ENCODE measurements at regions not wholly inside any gene's neighbourhood (a gene's known extent, or its start where the extent isn't known, plus 50 kb on each side); places are given as distances from the start of the nearest gene placed in this dataset.

- no peak for DNase-seq (ENCODE audit: low spot score)
Observed at GRCh38 chr16:5478036-5478435, 380.4 kb upstream of the EEF2KMT start.

- no peak for DNase-seq (ENCODE audit: low spot score)
Observed at GRCh38 chr16:5477251-5477650, 379.7 kb upstream of the EEF2KMT start.

GRCh38 chr16:5472552-5472951, 375.0 kb upstream of the EEF2KMT start:
- no peak for DNase-seq (ENCODE audit: low spot score)

DNA sequence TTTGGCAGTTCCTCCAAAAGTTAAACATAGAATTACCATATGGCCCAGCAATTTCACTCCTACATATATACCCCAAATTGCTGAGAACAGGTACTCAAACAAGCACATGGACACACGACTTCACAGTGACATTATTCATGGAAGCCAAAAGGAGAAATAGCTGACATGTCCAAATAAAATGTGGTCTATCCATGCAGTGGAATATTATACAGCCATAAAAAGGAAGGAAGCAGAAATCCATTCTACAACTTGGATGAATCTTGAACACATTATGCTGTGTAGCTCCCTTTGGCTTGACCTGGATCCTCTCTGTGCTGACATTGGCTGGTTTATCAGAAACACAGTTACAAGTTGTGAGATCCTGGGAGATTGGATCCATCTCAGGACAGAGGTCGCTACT, 370.9 kb upstream of the EEF2KMT start:
- DNase-seq (ENCODE audit: low spot score): no peak

DNA sequence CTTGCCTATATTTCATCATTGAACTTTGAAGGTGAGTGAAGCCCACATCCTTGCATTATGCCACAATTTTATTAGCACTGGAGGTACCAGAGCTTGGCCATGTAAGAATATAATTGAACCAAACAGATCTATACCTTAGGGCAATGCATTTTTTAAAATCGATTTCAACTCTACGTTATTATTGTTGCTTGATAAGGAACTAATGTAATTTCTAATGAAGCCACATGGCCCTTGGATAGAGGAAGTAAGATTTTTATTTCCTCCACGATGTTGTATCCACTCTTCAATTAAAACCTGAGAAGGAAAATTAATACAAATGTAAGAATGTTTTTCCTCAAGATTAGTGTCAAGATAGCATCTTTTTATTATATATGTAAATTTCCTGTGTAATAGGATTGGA, 370.0 kb upstream of the EEF2KMT start:
- DNase-seq (ENCODE audit: low spot score): no peak

DNA sequence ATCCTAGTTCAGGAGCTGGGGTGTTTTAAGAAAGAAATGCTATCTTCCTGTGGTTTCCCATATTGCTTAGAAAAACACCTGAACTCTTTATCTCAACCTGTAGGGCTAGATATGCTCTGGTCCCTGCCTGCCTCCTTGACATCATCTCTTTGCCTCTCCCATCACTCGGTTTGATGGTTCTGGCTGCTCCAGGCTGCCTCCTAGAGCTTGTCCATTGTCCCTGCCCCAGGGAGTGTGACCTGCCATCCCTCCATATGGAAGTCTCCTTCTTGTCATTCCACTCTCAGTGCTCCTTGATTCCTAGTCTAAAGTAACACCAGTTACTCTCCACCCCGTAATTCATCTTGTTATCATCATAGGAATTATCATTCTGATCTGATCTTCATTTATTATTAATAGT, 369.0 kb upstream of the EEF2KMT start:
- DNase-seq (ENCODE audit: low spot score): no peak

DNA sequence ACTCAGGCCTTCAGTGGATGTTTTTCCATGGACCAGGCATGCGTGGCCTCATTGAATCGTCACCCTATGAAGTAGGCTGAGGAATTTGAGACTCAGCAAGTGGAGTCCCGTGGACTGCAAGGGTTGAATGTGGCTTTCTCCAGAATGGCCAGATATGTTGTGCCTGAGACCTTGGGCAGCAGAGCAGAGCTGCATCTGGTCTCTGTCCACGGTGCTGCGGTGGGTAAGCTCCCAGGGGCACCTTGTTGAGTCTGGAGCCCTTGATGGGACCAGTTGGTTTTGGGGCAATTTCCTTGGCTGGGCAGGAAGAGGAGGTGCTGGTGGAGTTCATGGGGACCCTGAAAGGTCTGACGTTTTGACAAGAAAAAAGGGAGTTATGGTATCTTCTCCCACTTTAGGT, 368.1 kb upstream of the EEF2KMT start:
- DNase-seq (ENCODE audit: low spot score): no peak

GRCh38 chr16:5463820-5464219, 366.2 kb upstream of the EEF2KMT start:
- DNase-seq (ENCODE audit: low spot score): no peak

GRCh38 chr16:5461574-5461973, 364.0 kb upstream of the EEF2KMT start:
- no peak for DNase-seq (ENCODE audit: low spot score)

DNA sequence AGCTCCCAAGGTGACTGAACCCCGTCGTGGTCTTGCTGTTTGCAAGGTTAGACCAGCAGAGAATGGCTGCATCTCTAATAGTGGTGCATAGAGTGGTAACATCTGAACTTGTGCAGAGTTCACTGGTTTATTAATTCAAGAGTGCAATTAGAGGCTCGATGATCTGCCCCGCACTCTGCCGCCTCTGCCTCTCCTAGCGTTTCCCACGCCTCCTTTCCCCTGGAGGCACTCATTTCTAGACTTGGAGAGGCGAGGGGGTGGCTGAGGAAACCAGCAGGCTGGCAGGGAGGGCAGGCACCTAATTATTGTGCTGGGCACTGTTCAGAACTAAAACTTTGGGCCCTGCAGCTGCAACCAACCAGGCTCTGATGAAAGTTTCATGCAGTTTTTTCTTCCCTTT, 363.5 kb upstream of the EEF2KMT start:
- no peak for DNase-seq (ENCODE audit: low spot score)

DNA sequence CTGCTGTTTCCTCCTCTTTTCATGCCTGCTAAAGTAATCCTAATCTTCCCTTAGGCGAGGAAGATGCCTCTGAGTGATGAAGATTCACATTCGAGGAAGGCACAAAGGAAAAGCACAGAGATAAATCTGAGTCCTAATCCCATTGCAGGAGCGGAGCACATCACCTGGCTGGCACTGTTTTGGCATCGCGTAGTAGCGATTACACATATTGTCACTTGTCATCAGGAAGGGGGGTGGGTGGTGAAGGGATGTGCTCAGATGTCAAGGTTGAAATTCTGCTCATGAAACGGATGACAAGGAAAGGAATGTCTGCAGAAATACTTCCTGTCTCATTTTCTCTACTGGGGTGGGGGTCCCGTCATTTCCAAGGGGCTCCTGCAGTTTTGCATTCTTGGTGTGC, 363.1 kb upstream of the EEF2KMT start:
- no peak for DNase-seq (ENCODE audit: low spot score)

- DNase-seq (ENCODE audit: low spot score): no peak
Observed at GRCh38 chr16:5459863-5460262, 362.3 kb upstream of the EEF2KMT start.

- DNase-seq (ENCODE audit: low spot score): no peak
Observed at GRCh38 chr16:5455110-5455509, 357.5 kb upstream of the EEF2KMT start.

- no peak for DNase-seq (ENCODE audit: low spot score)
Observed at GRCh38 chr16:5454349-5454748, 356.8 kb upstream of the EEF2KMT start.

- no peak for DNase-seq (ENCODE audit: low spot score)
Observed at GRCh38 chr16:5451641-5452040, 354.0 kb upstream of the EEF2KMT start.

GRCh38 chr16:5450409-5451104, 353.0 kb upstream of the EEF2KMT start:
- no peak for DNase-seq (ENCODE audit: low spot score)

DNA sequence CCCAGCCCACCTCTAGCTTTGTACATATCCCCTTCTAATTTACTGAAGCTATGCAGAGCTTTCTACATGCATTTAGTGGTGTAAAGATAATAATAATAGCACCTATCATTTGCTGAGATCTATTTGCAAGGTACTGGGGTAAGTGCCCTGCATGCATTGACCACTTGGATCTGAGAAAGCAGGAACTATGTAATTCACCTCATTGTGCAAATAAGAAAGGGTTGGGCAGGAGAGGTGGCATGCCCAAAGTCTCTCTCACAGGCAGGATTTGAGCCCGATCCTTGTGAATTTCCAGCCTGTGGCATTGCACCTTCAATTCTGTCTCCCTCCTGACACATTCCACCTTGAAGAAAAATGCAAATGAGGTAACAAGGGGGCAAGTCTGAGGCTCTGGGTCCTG, 352.3 kb upstream of the EEF2KMT start:
- DNase-seq (ENCODE audit: low spot score): no peak

- DNase-seq (ENCODE audit: low spot score): no peak
Observed at GRCh38 chr16:5448798-5449197, 351.2 kb upstream of the EEF2KMT start.

- no peak for DNase-seq (ENCODE audit: low spot score)
Observed at GRCh38 chr16:5447734-5448133, 350.1 kb upstream of the EEF2KMT start.

DNA sequence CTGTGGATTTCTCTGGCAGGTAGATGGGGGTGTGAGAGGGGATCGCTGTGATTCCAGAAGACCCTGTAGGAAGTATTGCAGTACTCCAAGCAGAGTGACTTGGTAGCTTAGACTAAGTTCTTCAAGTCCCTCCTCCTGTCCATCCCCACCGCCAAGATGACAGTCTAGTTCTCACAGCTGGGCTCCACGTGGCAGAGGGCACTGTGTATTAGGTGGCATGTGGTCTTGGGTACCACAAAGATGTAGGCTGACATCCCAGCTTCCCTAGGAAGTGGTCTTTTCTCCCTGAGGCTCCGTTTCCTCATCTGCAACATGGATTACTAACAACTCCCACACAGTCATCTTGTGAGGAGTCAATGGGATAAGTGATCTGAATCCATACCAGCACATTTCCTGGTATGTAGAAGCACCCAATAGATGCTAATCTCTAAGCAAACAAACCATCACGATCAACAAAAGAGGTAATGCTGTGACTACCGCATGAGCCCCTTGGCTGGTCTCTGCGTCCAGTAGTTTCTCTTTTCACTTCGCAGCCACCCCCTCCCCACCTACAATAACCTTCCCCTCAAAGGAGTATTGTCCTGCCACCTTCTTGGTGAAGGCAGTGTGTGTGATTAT, 349.1 kb upstream of the EEF2KMT start:
- DNase-seq (ENCODE audit: low spot score): no peak

DNA sequence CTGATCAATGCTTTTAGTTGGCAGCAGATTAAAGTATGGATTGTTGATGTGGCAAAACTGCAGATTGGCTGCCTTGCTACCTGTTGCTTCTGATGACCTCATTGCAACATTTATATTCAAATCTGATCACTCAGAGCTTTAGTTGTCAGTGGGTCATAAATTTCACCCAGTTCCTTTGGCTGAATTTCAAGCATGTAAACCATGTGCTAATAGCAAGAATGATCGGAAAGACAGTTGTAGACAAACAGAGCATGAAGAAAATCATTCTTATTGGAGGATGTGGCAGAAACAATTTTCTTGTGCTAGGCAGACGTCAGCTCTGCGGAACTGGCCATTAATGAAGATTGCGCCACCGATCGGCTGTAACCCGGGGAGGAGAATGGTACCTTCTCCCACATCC, 346.6 kb upstream of the EEF2KMT start:
- no peak for DNase-seq (ENCODE audit: low spot score)

DNA sequence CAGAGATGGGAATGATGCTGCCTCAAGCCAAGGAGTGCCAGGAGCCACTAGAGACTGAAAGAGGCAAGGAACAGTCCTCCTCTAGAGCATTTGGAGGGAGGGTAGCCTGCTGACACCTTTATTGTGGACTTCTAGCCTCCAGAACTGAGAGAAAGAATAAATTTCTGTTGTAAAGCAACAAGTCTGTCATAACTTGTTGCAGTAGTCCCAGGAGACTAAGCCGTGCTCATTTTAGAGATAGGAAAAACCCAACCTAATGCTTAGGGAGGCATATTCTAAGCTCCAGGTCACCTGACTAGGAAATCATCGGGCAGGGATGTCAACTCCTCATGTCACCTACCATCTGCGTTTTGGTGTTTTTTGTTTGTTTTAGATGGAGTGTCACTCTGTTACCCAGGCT, 345.4 kb upstream of the EEF2KMT start:
- DNase-seq (ENCODE audit: low spot score): no peak

GRCh38 chr16:5442054-5442453, 344.5 kb upstream of the EEF2KMT start:
- no peak for DNase-seq (ENCODE audit: low spot score)

- no peak for DNase-seq (ENCODE audit: low spot score)
Observed at GRCh38 chr16:5438591-5438990, 341.0 kb upstream of the EEF2KMT start.
